H9 (cell line): ENCODE measurements at regions not wholly inside any gene's neighbourhood (a gene's known extent, or its start where the extent isn't known, plus 50 kb on each side); places are given as distances from the start of the nearest gene placed in this dataset.

Experiments
- DNase-seq: peaks from one replicate; pipeline ENCODE4 v3.0.0-alpha.2; 2017
- H2AFZ ChIP-seq: one replicate; pipeline ENCODE4 v1.6.1; 2013; ENCODE audit warnings: mild to moderate bottlenecking, low read length, control low read depth, moderate library complexity
- H2AK5ac ChIP-seq: 2 replicates; pipeline ENCODE4 v1.6.1; 2013; ENCODE audit warnings: low read length, control low read depth, mixed read lengths; ENCODE audit not compliant: insufficient read length
- H2BK120ac ChIP-seq: one replicate; pipeline ENCODE4 v1.6.1; 2013; ENCODE audit warnings: low read depth, mild to moderate bottlenecking, low read length, control low read depth, inconsistent platforms; ENCODE audit not compliant: poor library complexity, severe bottlenecking
- H2BK12ac ChIP-seq: 2 replicates; pipeline ENCODE4 v1.6.1; 2013; ENCODE audit warnings: low read length, control low read depth, mixed read lengths, low read depth; ENCODE audit not compliant: insufficient read length
- H2BK15ac ChIP-seq: 2 replicates; pipeline ENCODE4 v1.6.1; 2013; ENCODE audit warnings: low read depth, low read length, control low read depth
- H2BK20ac ChIP-seq: one replicate; pipeline ENCODE4 v1.6.1; 2013; ENCODE audit warnings: low read depth, mild to moderate bottlenecking, low read length, control low read depth, inconsistent platforms; ENCODE audit not compliant: poor library complexity, severe bottlenecking
- H2BK5ac ChIP-seq: 2 replicates; pipeline ENCODE4 v1.6.1; 2013; ENCODE audit warnings: low read length, control low read depth, mixed read lengths; ENCODE audit not compliant: insufficient read length
- H3K14ac ChIP-seq: 2 replicates; pipeline ENCODE4 v1.6.1; 2013; ENCODE audit warnings: low read length, control low read depth; ENCODE audit not compliant: insufficient read depth
- H3K18ac ChIP-seq: 2 replicates; pipeline ENCODE4 v1.6.1; 2013; ENCODE audit warnings: low read depth, mild to moderate bottlenecking, mixed read lengths, low read length, control low read depth; ENCODE audit not compliant: insufficient read length
- H3K23ac ChIP-seq: 2 replicates; pipeline ENCODE4 v1.6.1; 2013; ENCODE audit warnings: low read length, control low read depth, mixed read lengths, low read depth; ENCODE audit not compliant: insufficient read length
- H3K23me2 ChIP-seq: 2 replicates; pipeline ENCODE4 v1.6.1; 2013; ENCODE audit warnings: low read depth, mild to moderate bottlenecking, mixed read lengths, low read length, control low read depth; ENCODE audit not compliant: insufficient read length, poor library complexity, severe bottlenecking
- H3K27ac ChIP-seq: 2 replicates; pipeline ENCODE4 v1.5.1; 2013; ENCODE audit warnings: low read length, control low read depth, mixed read lengths, low read depth; ENCODE audit not compliant: insufficient read length
- H3K27me3 ChIP-seq: 2 replicates; pipeline ENCODE4 v1.6.1; 2013; ENCODE audit warnings: low read length, control low read depth, inconsistent platforms; ENCODE audit not compliant: insufficient read depth
- H3K4ac ChIP-seq: 2 replicates; pipeline ENCODE4 v1.6.1; 2013; ENCODE audit warnings: low read depth, mild to moderate bottlenecking, control low read depth, inconsistent platforms, low read length, moderate library complexity
- H3K4me1 ChIP-seq: 2 replicates; pipeline ENCODE4 v1.6.1; 2013; ENCODE audit warnings: low read length, control low read depth, inconsistent platforms; ENCODE audit not compliant: insufficient read depth
- H3K4me2 ChIP-seq: 2 replicates; pipeline ENCODE4 v1.6.1; 2013; ENCODE audit warnings: low read length, control low read depth, mixed read lengths; ENCODE audit not compliant: insufficient read length, insufficient read depth
- H3K56ac ChIP-seq: 2 replicates; pipeline ENCODE4 v1.6.1; 2013; ENCODE audit warnings: low read depth, mild to moderate bottlenecking, mixed read lengths, low read length, control low read depth; ENCODE audit not compliant: insufficient read length
- H3K79me1 ChIP-seq: 2 replicates; pipeline ENCODE4 v1.6.1; 2013; ENCODE audit warnings: low read depth, mild to moderate bottlenecking, moderate library complexity, low read length, control low read depth, inconsistent platforms; ENCODE audit not compliant: insufficient read depth, poor library complexity, severe bottlenecking
- H3K79me2 ChIP-seq: 2 replicates; pipeline ENCODE4 v1.6.1; 2013; ENCODE audit warnings: low read length, control low read depth, inconsistent platforms; ENCODE audit not compliant: insufficient read depth
- H3K9ac ChIP-seq: 2 replicates; pipeline ENCODE4 v1.6.1; 2013; ENCODE audit warnings: low read length, control low read depth, mixed read lengths; ENCODE audit not compliant: insufficient read length; ENCODE audit errors: extremely low read depth
- H3K9me3 ChIP-seq: one replicate; pipeline ENCODE4 v1.6.1; 2013; ENCODE audit warnings: low read depth, low read length, inconsistent platforms; ENCODE audit not compliant: control insufficient read depth
- H3T11ph ChIP-seq: one replicate; pipeline ENCODE4 v1.6.1; 2013; ENCODE audit warnings: mild to moderate bottlenecking, low read length, control low read depth, inconsistent platforms
- H4K20me1 ChIP-seq: one replicate; pipeline ENCODE4 v1.6.1; 2013; ENCODE audit not compliant: control insufficient read depth, insufficient read length, insufficient read depth
- H4K5ac ChIP-seq: 2 replicates; pipeline ENCODE4 v1.6.1; 2013; ENCODE audit warnings: low read depth, mild to moderate bottlenecking, mixed read lengths, low read length, control low read depth; ENCODE audit not compliant: insufficient read length
- H4K8ac ChIP-seq: replicated peaks from 2 replicates; pipeline ENCODE4 v1.6.1; 2013; ENCODE audit warnings: low read length, control low read depth, mixed read lengths, low read depth; ENCODE audit not compliant: insufficient read length
- H4K91ac ChIP-seq: 2 replicates; pipeline ENCODE4 v1.6.1; 2013; ENCODE audit warnings: low read depth, mild to moderate bottlenecking, moderate library complexity, mixed read lengths, low read length, control low read depth; ENCODE audit not compliant: insufficient read length
- H3K27ac Mint-ChIP-seq, 3 experiments: 2 replicates in 2 of 3; 3 replicates in 1 of 3; pipeline ENCODE4 v1.8.0; 2020 to 2021; ENCODE audit warnings: mixed read lengths in 3 of 3, mild to moderate bottlenecking in 1 of 3, moderate library complexity in 1 of 3
- H3K27me3 Mint-ChIP-seq: 2 replicates; pipeline ENCODE4 v1.8.0; 2021; ENCODE audit warnings: low read depth, mild to moderate bottlenecking, moderate library complexity, mixed read lengths
- H3K36me3 Mint-ChIP-seq, 3 experiments: 2 replicates in 2 of 3; 3 replicates in 1 of 3; pipeline ENCODE4 v1.8.0; 2020 to 2021; ENCODE audit warnings: low read depth in 3 of 3, mixed read lengths in 3 of 3; ENCODE audit not compliant: insufficient read depth in 1 of 3
- H3K4me1 Mint-ChIP-seq, 2 experiments: 2 replicates each; pipeline ENCODE4 v1.8.0; 2020; ENCODE audit warnings: mixed read lengths in 2 of 2
- H3K4me3 Mint-ChIP-seq, 2 experiments: 2 replicates in 1 of 2; 3 replicates in 1 of 2; pipeline ENCODE4 v1.8.0; 2020 to 2021; ENCODE audit warnings: mild to moderate bottlenecking in 2 of 2, mixed read lengths in 2 of 2, moderate library complexity in 1 of 2
- H3K9me3 Mint-ChIP-seq, 2 experiments: 2 replicates in 1 of 2; 3 replicates in 1 of 2; pipeline ENCODE4 v1.8.0; 2020; ENCODE audit warnings: mild to moderate bottlenecking in 2 of 2, mixed read lengths in 2 of 2, moderate library complexity in 1 of 2
- WGBS: extraction: QIAGEN DNeasy Blood & Tissue Kit; methylation state at CpG from one replicate; pipeline ENCODE4 v1.1.7; 2013; ENCODE audit warnings: missing lambda C conversion rate, low lambda C conversion rate, mixed read lengths; ENCODE audit not compliant: insufficient read length; ENCODE audit errors: extremely low coverage; 5-methylcytosine and 5-hydroxymethylcytosine counted together
- TF ChIP-seq, protein P1 (sequence below): fragments of 200-600 bp; sonication (generic); conservative IDR thresholded peaks from 3 replicates; pipeline ENCODE4 v1.8.0; 2021; ENCODE audit warnings: antibody characterized with exemption, mild to moderate bottlenecking

DNA sequence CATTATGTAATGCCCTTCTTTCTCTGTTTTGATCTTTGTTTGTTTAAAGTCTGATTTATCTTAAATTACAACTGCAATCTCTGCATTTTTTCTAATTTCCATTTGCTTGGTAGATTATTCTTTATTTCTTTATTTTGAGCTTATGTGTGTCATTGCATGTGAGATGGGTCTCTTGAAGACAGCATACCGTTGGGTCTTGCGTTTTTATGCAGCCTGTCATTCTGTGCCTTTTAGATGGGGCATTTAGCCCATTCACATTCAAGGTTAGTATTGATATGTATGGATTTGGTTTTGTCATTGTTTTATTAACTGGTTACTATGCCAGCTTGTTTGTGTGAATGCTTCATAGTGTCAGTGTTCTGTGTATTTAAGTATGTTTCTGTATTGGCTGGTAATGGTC, 84.9 kb upstream of the HMGCLL1 start:
- H3K23me2 ChIP-seq = no peaks in the 10 kb centered on the region
- no peak overlapping the region for H3K56ac ChIP-seq
- no peaks in the 10 kb centered on the region for H3K79me2 ChIP-seq
- H3K4me1 ChIP-seq = no peaks in the 10 kb centered on the region
- H3K4ac ChIP-seq = no peak overlapping the region
- H4K20me1 ChIP-seq = no peaks in the 10 kb centered on the region
- no peaks in the 10 kb centered on the region for H3K9me3 ChIP-seq
- H2BK5ac ChIP-seq = no peak overlapping the region
- H3K23ac ChIP-seq = no peak overlapping the region
- peaks cover 0 to 4% of the 10 kb centered on the region in 2 experiments; a peak in 1 of 4 replicates for H3K4me1 Mint-ChIP-seq
- no peak overlapping the region for H2BK12ac ChIP-seq
- H3K9me3 Mint-ChIP-seq = peaks cover 21 to 22% of the 10 kb centered on the region in 2 experiments
- no peak overlapping the region for H4K8ac ChIP-seq
- no peak overlapping the region for H3K4me2 ChIP-seq
- no peak overlapping the region for H3K9ac ChIP-seq
- no peak overlapping the region for H3K4me3 Mint-ChIP-seq
- peaks cover 8 to 24% (median 14%) of the 10 kb centered on the region in 3 experiments for H3K36me3 Mint-ChIP-seq
- no CpG with 5 or more reads among the region's 2 CpGs for WGBS
- H3K27me3 ChIP-seq = no peaks in the 10 kb centered on the region
- H3K27ac Mint-ChIP-seq = no peak overlapping the region
- H2AK5ac ChIP-seq = no peak overlapping the region
- DNase-seq = no peak
- no peak overlapping the region for H4K5ac ChIP-seq
- H3T11ph ChIP-seq = no peak overlapping the region
- H3K18ac ChIP-seq = no peak overlapping the region
- H3K14ac ChIP-seq = no peak overlapping the region
- H2BK15ac ChIP-seq = no peak overlapping the region
- no peak overlapping the region for H2BK20ac ChIP-seq
- H2BK120ac ChIP-seq = no peak overlapping the region
- H2AFZ ChIP-seq = no peak overlapping the region
- no peaks in the 10 kb centered on the region for H3K79me1 ChIP-seq
- H4K91ac ChIP-seq = no peak overlapping the region
- TF ChIP-seq, protein P1, sequence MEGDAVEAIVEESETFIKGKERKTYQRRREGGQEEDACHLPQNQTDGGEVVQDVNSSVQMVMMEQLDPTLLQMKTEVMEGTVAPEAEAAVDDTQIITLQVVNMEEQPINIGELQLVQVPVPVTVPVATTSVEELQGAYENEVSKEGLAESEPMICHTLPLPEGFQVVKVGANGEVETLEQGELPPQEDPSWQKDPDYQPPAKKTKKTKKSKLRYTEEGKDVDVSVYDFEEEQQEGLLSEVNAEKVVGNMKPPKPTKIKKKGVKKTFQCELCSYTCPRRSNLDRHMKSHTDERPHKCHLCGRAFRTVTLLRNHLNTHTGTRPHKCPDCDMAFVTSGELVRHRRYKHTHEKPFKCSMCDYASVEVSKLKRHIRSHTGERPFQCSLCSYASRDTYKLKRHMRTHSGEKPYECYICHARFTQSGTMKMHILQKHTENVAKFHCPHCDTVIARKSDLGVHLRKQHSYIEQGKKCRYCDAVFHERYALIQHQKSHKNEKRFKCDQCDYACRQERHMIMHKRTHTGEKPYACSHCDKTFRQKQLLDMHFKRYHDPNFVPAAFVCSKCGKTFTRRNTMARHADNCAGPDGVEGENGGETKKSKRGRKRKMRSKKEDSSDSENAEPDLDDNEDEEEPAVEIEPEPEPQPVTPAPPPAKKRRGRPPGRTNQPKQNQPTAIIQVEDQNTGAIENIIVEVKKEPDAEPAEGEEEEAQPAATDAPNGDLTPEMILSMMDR = no peak
- no peaks in the 10 kb centered on the region for H3K27me3 Mint-ChIP-seq
- H3K27ac ChIP-seq = no peak overlapping the region
